A673 (cell line): ENCODE measurements at regions not wholly inside any gene's neighbourhood (a gene's known extent, or its start where the extent isn't known, plus 50 kb on each side); places are given as distances from the start of the nearest gene placed in this dataset.

Experiments
- BruUV-seq: library from RNA; stranded (reverse); fragments of 400-500 nt; replicated peaks from 2 replicates; lab custom pipeline; 2021; lab: Mats Ljungman, UMichigan
- CTCF ChIA-PET: fragments of 300-600 bp; sonication (Branson Sonifier 250); formaldehyde crosslinking; loops from one replicate; lab custom pipeline; 2022; ENCODE audit warnings: antibody characterized with exemption; lab: Charles Lee
- POLR2A ChIA-PET: fragments of 300-600 bp; sonication (Branson Sonifier 250); formaldehyde crosslinking; loops from one replicate; lab custom pipeline; 2022; ENCODE audit warnings: antibody characterized with exemption; ENCODE audit not compliant: low non-redundant PET; lab: Charles Lee
- DNase-seq: peaks from one replicate; pipeline ENCODE4 v3.0.0-alpha.2; 2015; ENCODE audit warnings: low spot score
- H3K27ac ChIP-seq: fragments of 200-600 bp; sonication (generic); 2 replicates; pipeline ENCODE4 v1.5.1; 2016; ENCODE audit warnings: mixed run types, low read depth, mild to moderate bottlenecking, mixed read lengths, antibody characterized with exemption, low read length; ENCODE audit not compliant: poor library complexity, severe bottlenecking
- H3K27me3 ChIP-seq: fragments of 200-600 bp; sonication (generic); replicated peaks from 2 replicates; pipeline ENCODE4 v1.6.1; 2017; ENCODE audit warnings: mixed run types, low read depth, mild to moderate bottlenecking, mixed read lengths, antibody characterized with exemption, low read length; ENCODE audit not compliant: insufficient read depth, poor library complexity
- H3K36me3 ChIP-seq: fragments of 200-600 bp; sonication (generic); 2 replicates; pipeline ENCODE4 v1.6.1; 2016; ENCODE audit warnings: mixed run types, mild to moderate bottlenecking, mixed read lengths, antibody characterized with exemption, low read length; ENCODE audit not compliant: insufficient read depth, poor library complexity, severe bottlenecking
- H3K4me1 ChIP-seq: fragments of 200-600 bp; sonication (generic); 2 replicates; pipeline ENCODE4 v1.6.1; 2017; ENCODE audit warnings: mixed run types, mild to moderate bottlenecking, mixed read lengths, antibody characterized with exemption, low read length; ENCODE audit not compliant: insufficient read depth, poor library complexity, severe bottlenecking
- H3K4me3 ChIP-seq: fragments of 200-600 bp; sonication (generic); 2 replicates; pipeline ENCODE4 v1.5.1; 2016; ENCODE audit warnings: low read depth, mixed run types, mild to moderate bottlenecking, mixed read lengths, low read length; ENCODE audit not compliant: poor library complexity, severe bottlenecking
- H3K9me3 ChIP-seq: fragments of 200-600 bp; sonication (generic); 2 replicates; pipeline ENCODE4 v1.6.1; 2016; ENCODE audit warnings: mixed run types, low read depth, mild to moderate bottlenecking, mixed read lengths, antibody characterized with exemption, low read length; ENCODE audit not compliant: poor library complexity, severe bottlenecking
- EZH2 ChIP-seq: fragments of 200-600 bp; sonication (generic); IDR thresholded peaks from 2 replicates; pipeline ENCODE4 v1.6.1; 2017; ENCODE audit warnings: borderline replicate concordance, low read depth, mild to moderate bottlenecking, mixed read lengths, antibody characterized with exemption, low read length; ENCODE audit not compliant: poor library complexity, severe bottlenecking
- intact Hi-C: fragments of 100-400 bp; cut with micrococcal nuclease; formaldehyde crosslinking; loops from one replicate; pipeline ENCODE4 v1.10.0; 2022; ENCODE audit not compliant: unreplicated experiment
- TF ChIP-seq, protein P1 (sequence below): fragments of 300-800, 200-600 bp; sonication (generic); conservative IDR thresholded peaks from 2 replicates; pipeline ENCODE4 v1.5.1; 2017; ENCODE audit warnings: low read depth, mild to moderate bottlenecking, antibody characterized with exemption, low read length, moderate library complexity, mixed read lengths

DNA sequence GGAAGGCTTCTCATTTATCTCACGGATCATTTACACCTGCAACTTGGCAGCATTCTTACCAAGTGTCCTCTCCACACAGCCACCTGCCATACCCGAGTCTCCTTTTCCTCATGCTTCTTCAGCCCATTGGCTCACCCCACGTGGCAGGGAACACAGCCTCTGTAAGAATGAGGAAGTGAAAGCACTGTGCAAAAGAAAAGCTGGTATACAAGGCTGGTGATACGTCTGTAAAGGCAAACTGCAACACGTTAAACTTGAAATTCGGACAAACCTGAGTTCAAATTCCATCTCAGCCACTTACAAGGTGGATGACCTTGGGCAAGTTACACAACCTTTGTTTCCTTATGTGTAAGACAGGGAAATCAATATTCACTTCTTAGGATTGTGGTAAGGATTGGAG is 164.0 kb upstream of the RASGEF1B start:
- TF ChIP-seq, protein P1, sequence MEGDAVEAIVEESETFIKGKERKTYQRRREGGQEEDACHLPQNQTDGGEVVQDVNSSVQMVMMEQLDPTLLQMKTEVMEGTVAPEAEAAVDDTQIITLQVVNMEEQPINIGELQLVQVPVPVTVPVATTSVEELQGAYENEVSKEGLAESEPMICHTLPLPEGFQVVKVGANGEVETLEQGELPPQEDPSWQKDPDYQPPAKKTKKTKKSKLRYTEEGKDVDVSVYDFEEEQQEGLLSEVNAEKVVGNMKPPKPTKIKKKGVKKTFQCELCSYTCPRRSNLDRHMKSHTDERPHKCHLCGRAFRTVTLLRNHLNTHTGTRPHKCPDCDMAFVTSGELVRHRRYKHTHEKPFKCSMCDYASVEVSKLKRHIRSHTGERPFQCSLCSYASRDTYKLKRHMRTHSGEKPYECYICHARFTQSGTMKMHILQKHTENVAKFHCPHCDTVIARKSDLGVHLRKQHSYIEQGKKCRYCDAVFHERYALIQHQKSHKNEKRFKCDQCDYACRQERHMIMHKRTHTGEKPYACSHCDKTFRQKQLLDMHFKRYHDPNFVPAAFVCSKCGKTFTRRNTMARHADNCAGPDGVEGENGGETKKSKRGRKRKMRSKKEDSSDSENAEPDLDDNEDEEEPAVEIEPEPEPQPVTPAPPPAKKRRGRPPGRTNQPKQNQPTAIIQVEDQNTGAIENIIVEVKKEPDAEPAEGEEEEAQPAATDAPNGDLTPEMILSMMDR, result no peak
- TF ChIP-seq EZH2, result no peak
- no peak for DNase-seq
- no TSS peak for BruUV-seq
- POLR2A ChIA-PET, result no interaction called here
- H3K27me3 ChIP-seq, result no peaks in the 10 kb centered on the region
- intact Hi-C loops, result no loop called here
- H3K27ac ChIP-seq, result no peak overlapping the region
- no peaks in the 10 kb centered on the region for H3K4me1 ChIP-seq
- H3K4me3 ChIP-seq, result no peak overlapping the region
- H3K36me3 ChIP-seq, result no peaks in the 10 kb centered on the region
- no peaks in the 10 kb centered on the region for H3K9me3 ChIP-seq
- CTCF ChIA-PET, result no interaction called here

DNA sequence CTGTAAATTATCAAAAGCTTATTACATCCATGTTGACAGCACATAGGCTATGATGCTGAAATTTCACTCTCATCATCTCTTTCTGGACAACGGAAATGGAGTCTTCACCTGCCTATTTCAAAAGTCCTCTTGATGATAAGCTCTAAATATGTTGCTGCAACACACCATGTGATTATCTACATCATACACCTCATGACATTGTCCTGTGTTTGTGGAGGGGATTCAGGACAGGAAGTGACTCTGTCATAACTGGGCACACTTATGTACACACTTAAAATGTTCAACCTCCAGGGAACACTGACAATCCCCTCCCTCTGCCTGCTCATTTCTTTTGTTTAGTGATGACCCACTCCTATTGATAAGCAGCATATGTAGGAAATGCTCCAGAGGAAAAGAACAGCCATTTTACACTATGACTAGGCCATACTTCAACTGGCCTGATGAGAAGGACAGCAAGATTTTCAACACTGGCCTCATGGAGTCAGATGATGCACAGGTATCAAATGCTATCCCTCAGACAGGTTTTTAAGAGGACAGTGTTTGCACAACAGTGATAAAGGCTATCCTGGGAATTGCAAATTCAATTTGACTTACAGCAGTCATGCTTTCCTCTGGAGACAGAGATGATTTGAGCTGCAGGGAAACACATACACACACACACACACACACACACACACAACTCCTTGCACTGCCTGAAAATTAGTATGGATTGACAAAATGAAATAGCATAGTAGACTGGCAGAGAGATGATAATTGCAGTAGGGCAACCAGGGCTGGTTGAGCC is 163.3 kb upstream of the RASGEF1B start:
- intact Hi-C loops, result no loop called here
- TF ChIP-seq, protein P1, result no peak
- no peak for TF ChIP-seq EZH2
- no peaks in the 10 kb centered on the region for H3K4me1 ChIP-seq
- no peaks in the 10 kb centered on the region for H3K36me3 ChIP-seq
- DNase-seq, result no peak
- H3K4me3 ChIP-seq, result no peak overlapping the region
- POLR2A ChIA-PET, result no interaction called here
- H3K9me3 ChIP-seq, result no peaks in the 10 kb centered on the region
- no peaks in the 10 kb centered on the region for H3K27me3 ChIP-seq
- CTCF ChIA-PET, result no interaction called here
- no peak overlapping the region for H3K27ac ChIP-seq
- no TSS peak for BruUV-seq

DNA sequence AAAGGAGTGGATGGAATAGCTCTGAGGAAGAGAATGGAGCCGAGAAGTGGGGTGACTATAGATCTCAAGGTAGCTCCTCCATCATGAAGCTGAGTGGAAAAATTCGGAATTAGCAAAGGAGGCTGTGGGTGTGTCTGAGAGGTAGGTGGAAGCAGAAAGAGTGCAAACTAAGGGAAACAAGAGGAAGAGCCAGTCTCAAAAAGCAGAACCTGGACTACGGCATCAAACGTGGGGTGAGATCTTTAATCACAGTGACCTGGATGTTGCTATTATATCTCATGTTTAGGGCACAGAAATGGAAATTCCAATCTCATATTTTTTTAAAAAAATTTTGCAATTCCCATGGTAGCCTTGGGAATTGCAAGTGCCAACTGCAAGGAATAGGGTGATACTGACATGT is 162.5 kb upstream of the RASGEF1B start:
- no peak for TF ChIP-seq EZH2
- TF ChIP-seq, protein P1, result no peak
- CTCF ChIA-PET, result no interaction called here
- no peaks in the 10 kb centered on the region for H3K27me3 ChIP-seq
- BruUV-seq, result no TSS peak
- no peaks in the 10 kb centered on the region for H3K9me3 ChIP-seq
- H3K27ac ChIP-seq, result no peak overlapping the region
- POLR2A ChIA-PET, result no interaction called here
- H3K36me3 ChIP-seq, result no peaks in the 10 kb centered on the region
- no peak overlapping the region for H3K4me3 ChIP-seq
- intact Hi-C loops, result no loop called here
- DNase-seq, result no peak
- no peaks in the 10 kb centered on the region for H3K4me1 ChIP-seq
